ENCODE measurements at regions not wholly inside any gene's neighbourhood (a gene's known extent, or its start where the extent isn't known, plus 50 kb on each side); places are given as distances from the start of the nearest gene placed in this dataset.
A peak's percentile ranks its signal among the peaks of the same experiment; 100 is the strongest.

DNA sequence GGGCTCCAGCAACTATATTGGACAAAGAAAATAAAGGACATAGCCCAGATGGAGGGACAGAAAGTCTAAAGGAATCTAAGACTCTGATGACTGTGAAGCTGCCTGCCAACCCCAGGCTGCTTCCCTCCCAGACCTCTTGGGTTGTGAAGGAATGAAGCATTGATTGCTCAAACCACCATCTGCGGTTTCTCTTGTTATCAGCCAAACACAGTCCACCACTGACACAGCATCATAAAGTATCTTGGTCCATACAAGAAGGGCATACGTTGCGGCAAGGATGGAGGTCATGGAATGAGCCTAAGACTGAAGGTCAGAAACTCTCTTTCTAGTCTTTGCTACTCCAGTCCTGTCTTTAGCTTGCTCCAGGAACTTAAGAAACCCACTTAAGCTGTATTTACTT, 58.5 kb upstream of the PLXNC1 start (continued):
- TF ChIP-seq ARHGAP35 (IDR thresholded peaks at IDR 0.05; ENCODE audit: partially characterized antibody) (no peak), XRCC4 (IDR thresholded peaks at IDR 0.05; ENCODE audit: extremely low read depth, insufficient read depth, insufficient read length) (no peak), SRSF1 (IDR thresholded peaks at IDR 0.05; ENCODE audit: low read depth, low read length) (no peak), BRF1 (IDR thresholded peaks at IDR 0.05; ENCODE audit: borderline replicate concordance, extremely low read depth, insufficient read length) (no peak), SMC3 (conservative IDR thresholded peaks at IDR 0.05; ENCODE audit: insufficient read depth, low read depth, low read length) (no peak), SPI1 (IDR thresholded peaks at IDR 0.05; ENCODE audit: borderline replicate concordance, low read depth, low read length) (no peak), ZNF583 (CRISPR knock-in tag; IDR thresholded peaks at IDR 0.05) (no peak), TARDBP (IDR thresholded peaks at IDR 0.05) (no peak), CBX5 (IDR thresholded peaks at IDR 0.05; ENCODE audit: borderline replicate concordance, low read depth) (no peak), TCF7L2 (IDR thresholded peaks at IDR 0.05; ENCODE audit: low read depth, low read length) (no peak), ZNF23 (CRISPR knock-in tag; IDR thresholded peaks at IDR 0.05) (no peak), FOXM1 (IDR thresholded peaks at IDR 0.05; ENCODE audit: low read depth) (peak; percentile 68; the same call in 1 of the 2 replicates), FOXM1 (CRISPR knock-in tag; IDR thresholded peaks at IDR 0.05; ENCODE audit: low read depth) (no peak), ZC3H11A (IDR thresholded peaks at IDR 0.05; ENCODE audit: low read depth, low read length) (no peak), RBM15 (IDR thresholded peaks at IDR 0.05; ENCODE audit: insufficient read depth, low read length) (no peak), ZBTB1 (CRISPR knock-in tag; IDR thresholded peaks at IDR 0.05; ENCODE audit: borderline replicate concordance, low read depth) (peak; percentile 61; the same call in 1 of the 2 replicates), SRSF7 (optimal IDR thresholded peaks at IDR 0.05; ENCODE audit: low read depth, low read length) (no peak), ZNF197 (CRISPR knock-in tag; IDR thresholded peaks at IDR 0.05; ENCODE audit: low read depth) (0 out of 2 replicates have a peak, but pooled peaks have one; percentile 49), ZNF584 (CRISPR knock-in tag; IDR thresholded peaks at IDR 0.05; ENCODE audit: low read depth) (no peak), SMARCE1 (IDR thresholded peaks at IDR 0.05) (peak; percentile 54; the same call in 1 of the 2 replicates), EGR1 (conservative IDR thresholded peaks at IDR 0.05) (no peak)
- TF ChIP-seq, protein P1, sequence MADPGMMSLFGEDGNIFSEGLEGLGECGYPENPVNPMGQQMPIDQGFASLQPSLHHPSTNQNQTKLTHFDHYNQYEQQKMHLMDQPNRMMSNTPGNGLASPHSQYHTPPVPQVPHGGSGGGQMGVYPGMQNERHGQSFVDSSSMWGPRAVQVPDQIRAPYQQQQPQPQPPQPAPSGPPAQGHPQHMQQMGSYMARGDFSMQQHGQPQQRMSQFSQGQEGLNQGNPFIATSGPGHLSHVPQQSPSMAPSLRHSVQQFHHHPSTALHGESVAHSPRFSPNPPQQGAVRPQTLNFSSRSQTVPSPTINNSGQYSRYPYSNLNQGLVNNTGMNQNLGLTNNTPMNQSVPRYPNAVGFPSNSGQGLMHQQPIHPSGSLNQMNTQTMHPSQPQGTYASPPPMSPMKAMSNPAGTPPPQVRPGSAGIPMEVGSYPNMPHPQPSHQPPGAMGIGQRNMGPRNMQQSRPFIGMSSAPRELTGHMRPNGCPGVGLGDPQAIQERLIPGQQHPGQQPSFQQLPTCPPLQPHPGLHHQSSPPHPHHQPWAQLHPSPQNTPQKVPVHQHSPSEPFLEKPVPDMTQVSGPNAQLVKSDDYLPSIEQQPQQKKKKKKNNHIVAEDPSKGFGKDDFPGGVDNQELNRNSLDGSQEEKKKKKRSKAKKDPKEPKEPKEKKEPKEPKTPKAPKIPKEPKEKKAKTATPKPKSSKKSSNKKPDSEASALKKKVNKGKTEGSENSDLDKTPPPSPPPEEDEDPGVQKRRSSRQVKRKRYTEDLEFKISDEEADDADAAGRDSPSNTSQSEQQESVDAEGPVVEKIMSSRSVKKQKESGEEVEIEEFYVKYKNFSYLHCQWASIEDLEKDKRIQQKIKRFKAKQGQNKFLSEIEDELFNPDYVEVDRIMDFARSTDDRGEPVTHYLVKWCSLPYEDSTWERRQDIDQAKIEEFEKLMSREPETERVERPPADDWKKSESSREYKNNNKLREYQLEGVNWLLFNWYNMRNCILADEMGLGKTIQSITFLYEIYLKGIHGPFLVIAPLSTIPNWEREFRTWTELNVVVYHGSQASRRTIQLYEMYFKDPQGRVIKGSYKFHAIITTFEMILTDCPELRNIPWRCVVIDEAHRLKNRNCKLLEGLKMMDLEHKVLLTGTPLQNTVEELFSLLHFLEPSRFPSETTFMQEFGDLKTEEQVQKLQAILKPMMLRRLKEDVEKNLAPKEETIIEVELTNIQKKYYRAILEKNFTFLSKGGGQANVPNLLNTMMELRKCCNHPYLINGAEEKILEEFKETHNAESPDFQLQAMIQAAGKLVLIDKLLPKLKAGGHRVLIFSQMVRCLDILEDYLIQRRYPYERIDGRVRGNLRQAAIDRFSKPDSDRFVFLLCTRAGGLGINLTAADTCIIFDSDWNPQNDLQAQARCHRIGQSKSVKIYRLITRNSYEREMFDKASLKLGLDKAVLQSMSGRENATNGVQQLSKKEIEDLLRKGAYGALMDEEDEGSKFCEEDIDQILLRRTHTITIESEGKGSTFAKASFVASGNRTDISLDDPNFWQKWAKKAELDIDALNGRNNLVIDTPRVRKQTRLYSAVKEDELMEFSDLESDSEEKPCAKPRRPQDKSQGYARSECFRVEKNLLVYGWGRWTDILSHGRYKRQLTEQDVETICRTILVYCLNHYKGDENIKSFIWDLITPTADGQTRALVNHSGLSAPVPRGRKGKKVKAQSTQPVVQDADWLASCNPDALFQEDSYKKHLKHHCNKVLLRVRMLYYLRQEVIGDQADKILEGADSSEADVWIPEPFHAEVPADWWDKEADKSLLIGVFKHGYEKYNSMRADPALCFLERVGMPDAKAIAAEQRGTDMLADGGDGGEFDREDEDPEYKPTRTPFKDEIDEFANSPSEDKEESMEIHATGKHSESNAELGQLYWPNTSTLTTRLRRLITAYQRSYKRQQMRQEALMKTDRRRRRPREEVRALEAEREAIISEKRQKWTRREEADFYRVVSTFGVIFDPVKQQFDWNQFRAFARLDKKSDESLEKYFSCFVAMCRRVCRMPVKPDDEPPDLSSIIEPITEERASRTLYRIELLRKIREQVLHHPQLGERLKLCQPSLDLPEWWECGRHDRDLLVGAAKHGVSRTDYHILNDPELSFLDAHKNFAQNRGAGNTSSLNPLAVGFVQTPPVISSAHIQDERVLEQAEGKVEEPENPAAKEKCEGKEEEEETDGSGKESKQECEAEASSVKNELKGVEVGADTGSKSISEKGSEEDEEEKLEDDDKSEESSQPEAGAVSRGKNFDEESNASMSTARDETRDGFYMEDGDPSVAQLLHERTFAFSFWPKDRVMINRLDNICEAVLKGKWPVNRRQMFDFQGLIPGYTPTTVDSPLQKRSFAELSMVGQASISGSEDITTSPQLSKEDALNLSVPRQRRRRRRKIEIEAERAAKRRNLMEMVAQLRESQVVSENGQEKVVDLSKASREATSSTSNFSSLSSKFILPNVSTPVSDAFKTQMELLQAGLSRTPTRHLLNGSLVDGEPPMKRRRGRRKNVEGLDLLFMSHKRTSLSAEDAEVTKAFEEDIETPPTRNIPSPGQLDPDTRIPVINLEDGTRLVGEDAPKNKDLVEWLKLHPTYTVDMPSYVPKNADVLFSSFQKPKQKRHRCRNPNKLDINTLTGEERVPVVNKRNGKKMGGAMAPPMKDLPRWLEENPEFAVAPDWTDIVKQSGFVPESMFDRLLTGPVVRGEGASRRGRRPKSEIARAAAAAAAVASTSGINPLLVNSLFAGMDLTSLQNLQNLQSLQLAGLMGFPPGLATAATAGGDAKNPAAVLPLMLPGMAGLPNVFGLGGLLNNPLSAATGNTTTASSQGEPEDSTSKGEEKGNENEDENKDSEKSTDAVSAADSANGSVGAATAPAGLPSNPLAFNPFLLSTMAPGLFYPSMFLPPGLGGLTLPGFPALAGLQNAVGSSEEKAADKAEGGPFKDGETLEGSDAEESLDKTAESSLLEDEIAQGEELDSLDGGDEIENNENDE (IDR thresholded peaks at IDR 0.05; ENCODE audit: low read depth, low read length): no peak

Measured in K562 (cell line).